Inferior parietal cortex (tissue), 1 donor: ENCODE measurements at regions not wholly inside any gene's neighbourhood (a gene's known extent, or its start where the extent isn't known, plus 50 kb on each side); places are given as distances from the start of the nearest gene placed in this dataset.
A peak's percentile ranks its signal among the peaks of the same experiment; 100 is the strongest.

Experiments used
- DNase-seq: peaks from one replicate; pipeline ENCODE4 v3.0.0-alpha.2; 2016; ENCODE audit errors: extremely low spot score

- peak; percentile 9 for DNase-seq
These were observed 102.7 kb downstream of the UCHL1 start for GRCh38 chr4:41359422-41359775.

GRCh38 chr4:41359836-41360213, 103.1 kb downstream of the UCHL1 start:
- DNase-seq, result no peak

GRCh38 chr4:41360214-41360920, 103.6 kb downstream of the UCHL1 start:
- peak; percentile 73 for DNase-seq

- DNase-seq, result peak; percentile 41
These were observed 104.4 kb downstream of the UCHL1 start for GRCh38 chr4:41360921-41361793.

GRCh38 chr4:41361794-41362526, 105.2 kb downstream of the UCHL1 start:
- DNase-seq, result peak; percentile 67

DNA sequence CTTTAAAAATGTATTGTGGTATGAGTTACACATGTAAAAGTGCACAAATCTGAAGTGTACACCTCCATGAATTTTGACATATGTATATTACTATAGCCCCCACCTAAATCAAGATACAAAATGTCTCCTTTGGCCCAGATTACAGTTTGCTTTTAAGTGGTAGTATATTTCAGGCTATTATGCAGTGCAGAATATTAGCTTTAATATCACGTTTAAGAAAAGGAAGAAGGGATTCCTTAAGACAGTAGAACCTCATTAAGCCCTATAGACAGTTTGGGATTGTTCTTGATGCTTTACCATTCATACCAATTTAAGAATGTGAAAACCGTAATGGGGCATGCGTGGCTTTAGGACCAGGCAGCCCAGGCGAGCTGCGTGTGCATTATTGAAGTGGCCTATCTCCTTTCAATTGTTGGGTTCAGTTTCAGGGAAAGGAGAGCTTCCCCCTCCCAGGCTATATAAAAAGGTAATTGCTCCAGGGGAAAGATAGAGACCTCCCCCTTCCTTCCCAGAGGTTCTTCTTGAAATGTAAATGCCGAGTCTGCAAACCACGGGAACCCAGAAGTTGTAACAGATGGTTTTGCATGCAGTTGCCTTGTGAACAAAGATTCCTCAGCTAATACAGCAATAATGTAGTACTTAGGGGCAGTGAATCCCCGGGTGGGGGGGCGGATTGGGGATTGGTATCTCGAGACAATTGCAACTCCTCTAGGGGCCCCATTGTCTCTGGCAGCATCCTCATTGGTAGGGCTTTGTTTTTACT, 106.1 kb downstream of the UCHL1 start:
- DNase-seq, result peak; percentile 57

- DNase-seq, result peak; percentile 53
These were observed 106.8 kb downstream of the UCHL1 start for GRCh38 chr4:41363384-41363981.

DNA sequence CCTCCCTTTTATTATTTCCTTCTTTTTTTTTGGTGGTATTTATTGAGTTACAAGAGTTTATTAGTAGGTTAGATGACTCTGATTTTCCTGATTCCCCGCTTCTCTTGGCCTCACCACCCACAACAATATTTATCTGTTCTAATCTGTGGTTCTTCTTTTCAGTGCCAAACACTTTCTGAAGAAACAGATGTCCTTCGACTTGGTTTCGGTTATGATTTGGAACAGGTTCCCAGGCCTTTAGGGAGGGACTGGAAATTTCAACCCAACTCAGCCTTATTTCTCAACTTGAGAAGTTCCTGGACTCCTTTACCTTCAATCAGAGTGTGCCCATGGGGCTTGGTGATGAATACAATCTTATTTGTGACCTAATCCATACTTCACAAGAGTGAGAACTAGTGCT, 108.1 kb downstream of the UCHL1 start:
- peak; percentile 48 for DNase-seq

- DNase-seq, result peak; percentile 91
These were observed 109.0 kb downstream of the UCHL1 start for GRCh38 chr4:41365681-41366080.

- DNase-seq, result no peak
These were observed 110.3 kb downstream of the UCHL1 start for GRCh38 chr4:41366911-41367517.

GRCh38 chr4:41369680-41370079, 113.0 kb downstream of the UCHL1 start:
- DNase-seq, result no peak

- no peak for DNase-seq
These were observed 116.5 kb downstream of the UCHL1 start for GRCh38 chr4:41373221-41373620.

- no peak for DNase-seq
These were observed 117.8 kb downstream of the UCHL1 start for GRCh38 chr4:41374490-41374889.

GRCh38 chr4:41375561-41375960, 118.8 kb downstream of the UCHL1 start:
- no peak for DNase-seq

- no peak for DNase-seq
These were observed 120.5 kb downstream of the UCHL1 start for GRCh38 chr4:41377196-41377595.

GRCh38 chr4:41379230-41379629, 122.5 kb downstream of the UCHL1 start:
- DNase-seq, result no peak

DNA sequence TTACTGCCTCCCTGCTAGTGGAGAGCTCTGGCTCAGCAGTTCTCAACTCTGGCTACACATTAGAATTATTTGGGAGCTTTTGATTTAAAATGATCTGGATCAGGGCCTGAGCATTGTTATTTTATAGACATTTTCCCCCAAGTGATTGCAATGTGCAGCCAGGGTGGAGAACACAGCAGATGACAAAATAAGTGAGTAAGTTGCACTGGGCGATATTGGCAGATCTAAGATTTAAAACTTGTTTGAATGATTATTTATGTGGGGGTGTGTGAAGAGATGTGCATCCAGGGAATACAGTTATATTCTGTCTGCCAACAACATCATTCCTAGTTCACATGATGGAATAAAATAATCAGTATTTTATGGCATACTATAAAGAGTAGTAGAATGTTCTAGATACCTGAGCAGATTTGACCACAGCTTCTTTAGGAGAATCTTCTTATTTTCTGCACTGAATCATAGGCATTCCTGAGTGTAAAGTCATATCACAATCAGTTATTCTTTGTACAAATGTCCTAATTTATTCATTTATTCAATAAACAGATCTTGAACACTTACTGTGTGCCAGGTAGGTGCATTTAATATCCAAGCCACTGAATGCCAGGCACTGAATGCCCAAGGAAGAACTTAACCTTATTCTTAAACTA, 123.9 kb downstream of the UCHL1 start:
- no peak for DNase-seq

GRCh38 chr4:41381384-41381783, 124.7 kb downstream of the UCHL1 start:
- no peak for DNase-seq

DNA sequence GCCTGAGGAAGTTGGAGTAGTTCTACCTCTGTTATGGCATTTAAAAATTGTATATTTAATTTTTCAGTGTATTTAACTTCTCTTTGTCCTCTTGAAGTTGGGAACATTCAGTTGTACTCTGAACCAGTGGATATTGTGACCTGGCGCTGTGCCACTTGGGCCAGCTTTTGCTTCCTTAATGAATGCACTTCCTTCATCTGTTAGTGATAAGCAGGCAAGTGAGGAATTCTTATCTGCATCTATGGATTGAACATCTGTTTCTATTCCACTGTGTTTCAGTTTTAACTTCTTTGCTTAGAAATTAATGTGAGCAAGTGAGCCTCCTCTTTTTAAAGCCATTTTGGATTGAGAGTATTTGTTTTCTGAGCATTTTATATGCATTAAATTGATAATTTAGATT, 128.3 kb downstream of the UCHL1 start:
- peak; percentile 67 for DNase-seq

DNA sequence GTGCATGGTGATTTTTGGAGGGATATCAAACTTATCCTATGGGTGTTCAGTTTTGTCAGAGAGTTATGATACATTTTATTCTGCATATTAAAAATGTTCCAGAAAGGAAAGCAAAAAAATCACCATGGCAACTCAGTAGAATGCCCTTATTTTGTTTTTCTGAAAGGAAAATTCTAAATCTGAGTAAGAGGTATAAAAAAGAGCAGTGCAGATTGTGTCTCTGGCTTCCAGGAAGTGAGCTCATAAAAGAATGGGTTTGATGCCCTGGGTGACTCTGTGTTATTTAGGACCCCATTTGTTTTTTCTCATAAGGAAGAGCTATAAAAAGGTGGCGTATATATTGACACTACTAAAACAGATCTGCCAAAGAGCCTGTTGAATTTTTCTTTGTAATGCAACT, 128.8 kb downstream of the UCHL1 start:
- DNase-seq, result no peak
